ENCODE measurements at regions not wholly inside any gene's neighbourhood (a gene's known extent, or its start where the extent isn't known, plus 50 kb on each side); places are given as distances from the start of the nearest gene placed in this dataset.
"Not testable (repeated sequence)": the region's sequence is repeated elsewhere in the genome, so short reads cannot be mapped to it uniquely, and the experiment has no call there.

DNA sequence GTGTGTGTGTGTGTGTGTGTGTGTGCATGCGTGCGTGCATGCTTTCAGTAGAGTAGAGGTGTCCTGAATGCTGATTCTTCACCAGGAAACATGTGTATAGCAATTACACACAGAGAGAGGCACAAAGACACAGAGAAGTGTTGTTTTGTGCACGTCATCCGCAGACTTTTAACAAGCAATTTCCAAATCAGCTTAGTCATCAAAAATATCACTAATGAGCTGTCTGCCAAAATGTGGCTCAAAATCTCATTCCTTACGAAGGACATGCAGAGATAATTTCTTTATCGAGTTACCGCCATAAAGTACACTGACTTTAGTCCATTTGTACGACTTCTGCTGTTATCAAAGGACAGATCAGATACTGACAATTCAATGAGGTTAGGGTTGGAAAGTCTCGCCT is 274.9 kb upstream of the RARB start:
- no peak for DNase-seq

DNA sequence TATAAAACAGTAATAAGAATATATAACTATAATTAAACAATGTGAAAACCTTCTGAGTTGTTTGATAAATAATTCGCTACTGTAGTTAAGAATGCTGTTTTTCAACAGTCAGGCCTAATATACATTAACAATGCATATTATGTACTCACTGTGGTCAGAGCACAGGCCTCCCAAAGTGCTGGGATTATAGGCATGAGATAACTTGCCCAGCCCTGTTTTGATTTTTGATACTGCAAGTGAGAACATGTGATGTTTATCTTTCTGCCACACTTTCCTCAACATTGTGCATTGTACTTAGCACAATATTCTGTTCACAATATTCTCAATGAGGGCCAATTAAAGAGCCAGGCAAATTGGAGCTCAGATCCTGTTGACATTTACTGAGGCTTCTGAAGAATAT is 274.5 kb upstream of the RARB start:
- DNase-seq, result no peak

DNA sequence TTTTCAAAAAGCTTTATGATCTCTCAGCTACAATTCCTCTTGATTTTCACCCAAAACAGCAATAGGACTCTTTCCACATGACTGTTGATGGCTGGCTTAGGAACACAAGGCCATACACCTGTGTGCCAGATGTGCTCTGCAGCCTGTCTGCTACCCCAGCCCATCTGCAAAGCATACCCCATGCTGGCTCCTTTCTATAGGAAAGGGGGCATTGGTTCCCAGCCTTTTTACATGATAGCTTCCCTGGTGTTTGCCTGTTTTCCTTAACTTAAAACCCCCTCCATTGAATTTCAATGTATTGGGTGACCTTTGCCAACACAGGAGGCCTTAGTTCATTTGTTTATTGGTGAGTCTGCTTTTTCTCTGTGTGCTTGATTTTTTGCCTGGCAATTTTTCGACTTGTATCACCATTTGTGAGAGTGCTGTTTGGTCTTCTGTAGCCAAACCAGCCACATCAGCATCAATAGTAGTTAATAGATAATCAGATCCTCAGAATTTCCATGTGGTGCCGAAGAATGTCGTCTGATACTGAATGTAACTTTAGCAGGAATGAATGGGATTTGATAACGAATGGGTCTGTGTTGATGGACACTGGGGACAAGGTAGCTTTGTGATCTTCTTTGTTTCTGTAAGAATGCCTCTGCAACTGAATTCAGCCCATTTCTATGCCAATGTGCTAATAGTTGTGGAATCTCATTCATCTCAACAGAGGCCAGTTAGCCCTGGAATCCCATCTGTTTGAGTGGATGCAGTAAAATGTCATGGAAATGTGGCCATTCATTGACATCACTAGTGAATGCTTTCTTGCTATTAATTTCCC is 272.2 kb upstream of the RARB start:
- no peak for DNase-seq

DNA sequence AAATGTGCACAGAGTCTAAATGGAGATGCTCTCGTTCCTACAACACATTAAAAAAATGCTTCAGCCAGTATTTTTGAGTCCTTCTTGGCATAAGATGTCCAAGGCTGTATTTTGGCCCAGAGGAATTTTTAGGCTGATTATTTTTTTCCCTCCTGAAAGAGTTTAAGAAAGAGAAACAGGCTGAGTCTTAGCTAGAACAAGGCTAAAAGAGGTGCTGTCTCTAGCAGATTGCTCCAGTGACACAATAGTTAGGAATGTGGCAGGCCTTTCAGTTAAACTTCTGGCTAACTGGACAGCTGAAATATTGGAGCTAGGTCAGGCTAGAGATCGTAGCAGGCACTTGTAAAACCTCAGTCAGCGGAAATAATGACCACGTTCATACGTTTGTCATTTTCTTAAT is 271.4 kb upstream of the RARB start:
- no peak for DNase-seq

DNA sequence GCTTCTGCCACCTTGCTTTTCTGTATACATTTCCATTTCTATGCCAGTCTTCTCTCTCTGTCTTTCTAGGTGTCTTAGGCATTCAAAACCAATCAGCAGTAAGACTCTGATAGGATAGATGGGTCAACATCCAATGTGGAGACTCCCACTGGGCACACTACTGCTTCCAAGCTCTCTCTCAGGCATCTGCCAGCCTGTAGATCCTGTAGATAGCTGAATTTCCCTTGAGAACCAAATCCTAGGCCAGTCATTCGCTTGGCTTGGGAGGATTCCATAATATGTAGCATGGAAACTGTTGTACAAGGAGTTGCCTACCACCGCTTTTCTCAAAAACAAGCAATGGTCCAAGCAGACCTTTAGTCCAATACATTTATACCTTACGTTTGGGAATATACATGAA is 262.8 kb upstream of the RARB start:
- DNase-seq, result no peak

DNA sequence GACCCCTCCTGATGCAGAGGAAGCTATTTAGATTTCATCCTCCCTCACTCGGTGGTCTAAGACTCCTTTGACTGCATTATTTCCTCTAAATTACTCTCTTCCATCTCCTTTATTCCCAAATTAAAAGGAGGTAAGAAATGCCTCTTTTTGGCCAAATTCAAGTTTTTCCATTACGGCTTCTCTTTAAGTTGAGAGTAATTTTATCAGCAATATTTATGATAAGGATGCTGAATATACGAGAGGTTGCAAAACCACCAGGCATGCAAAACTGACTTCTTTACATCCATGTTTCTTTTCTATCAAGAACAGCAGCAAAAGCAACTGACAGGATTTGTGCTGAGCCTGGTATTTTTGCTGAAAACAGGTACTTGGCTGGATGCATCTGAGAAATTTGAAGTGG is 262.0 kb upstream of the RARB start:
- no peak for DNase-seq

DNA sequence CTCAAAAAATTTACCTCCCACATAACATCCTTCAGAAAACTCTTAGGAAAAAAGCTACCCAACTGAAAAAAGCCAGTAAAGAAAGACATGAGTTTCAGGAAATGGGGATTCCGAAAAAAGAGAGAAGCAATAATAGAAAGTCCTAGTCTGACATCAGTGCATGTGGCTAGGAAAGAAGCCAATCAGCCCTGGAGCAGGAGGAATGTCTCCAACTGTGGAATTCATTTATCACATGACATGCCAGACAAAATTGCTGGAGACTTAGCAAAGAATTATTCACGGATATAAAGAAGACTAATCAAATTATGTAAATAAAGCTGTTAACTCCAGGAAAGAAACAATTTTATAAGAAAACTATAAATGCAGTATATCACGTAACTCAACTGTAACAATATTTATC is 258.9 kb upstream of the RARB start:
- DNase-seq, result no peak

DNA sequence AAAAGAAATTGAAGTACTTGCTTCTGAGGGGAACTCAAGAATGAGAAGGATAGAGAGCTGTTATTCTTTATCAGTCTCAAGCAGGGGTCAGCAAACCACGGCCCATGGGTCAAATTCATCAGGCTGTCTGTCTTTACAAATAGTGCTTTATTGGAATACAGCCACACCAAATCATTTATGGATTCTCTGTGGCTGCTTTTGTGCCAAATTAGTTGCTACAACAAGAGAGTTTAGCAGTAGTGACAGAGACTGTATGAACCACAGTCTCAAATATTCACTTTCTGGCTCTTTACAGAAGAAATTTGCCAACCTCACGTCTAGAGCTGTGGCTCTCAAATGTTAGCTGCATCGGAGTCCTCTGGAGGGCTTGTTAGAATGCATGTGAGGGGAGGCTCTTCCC is 258.0 kb upstream of the RARB start:
- DNase-seq, result no peak

DNA sequence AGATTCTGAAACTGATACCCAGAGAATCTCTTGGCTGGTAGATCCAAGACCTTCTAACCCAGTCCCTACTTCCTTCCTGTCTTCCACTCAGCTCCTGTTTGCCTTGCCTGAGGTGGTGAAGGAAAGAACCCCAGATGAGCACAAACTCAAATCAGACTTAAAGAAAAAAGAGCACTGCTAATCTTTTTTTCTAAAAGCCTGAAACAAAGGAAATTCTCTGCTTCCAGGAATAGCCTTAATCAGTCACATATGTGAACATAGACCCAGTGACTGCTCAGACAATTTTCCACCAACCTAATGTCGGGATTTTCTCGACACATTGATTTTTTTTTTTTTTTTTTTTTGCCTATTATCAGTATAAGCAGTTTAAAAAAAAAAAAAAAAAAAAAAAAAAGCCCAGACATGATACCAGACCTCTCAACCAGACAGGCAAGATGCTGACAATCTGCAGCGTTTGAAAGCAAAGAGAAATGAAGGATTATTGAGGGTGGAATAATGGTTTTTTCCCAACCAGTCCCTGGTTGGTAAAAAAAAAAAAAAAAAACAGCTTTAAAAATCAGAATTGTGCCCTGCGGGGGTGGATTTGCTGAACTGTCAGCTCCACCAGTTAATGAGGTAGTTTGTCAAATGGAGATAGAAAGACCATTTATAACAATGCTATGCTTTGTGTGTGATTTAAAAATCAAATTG is 256.8 kb upstream of the RARB start:
- no peak for DNase-seq

DNA sequence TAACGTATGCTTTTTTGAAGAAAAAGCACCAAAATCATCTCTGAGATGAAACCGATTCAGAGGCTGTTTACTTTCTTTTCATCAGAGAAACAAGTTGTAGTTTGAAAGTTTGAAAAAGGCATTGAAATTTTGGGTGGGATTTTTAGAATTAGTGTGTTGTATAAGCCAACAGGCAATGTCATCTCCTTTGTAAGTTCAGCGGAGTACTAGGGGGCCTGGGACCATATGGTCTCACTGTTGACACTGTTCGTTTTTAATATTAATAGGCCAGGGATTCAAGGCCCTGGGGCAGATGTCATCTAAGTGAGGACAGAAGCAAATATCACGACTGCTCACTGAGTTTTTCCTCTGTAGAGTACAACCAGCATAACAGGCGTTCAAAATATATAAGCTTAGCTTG is 256.2 kb upstream of the RARB start:
- DNase-seq, result no peak

DNA sequence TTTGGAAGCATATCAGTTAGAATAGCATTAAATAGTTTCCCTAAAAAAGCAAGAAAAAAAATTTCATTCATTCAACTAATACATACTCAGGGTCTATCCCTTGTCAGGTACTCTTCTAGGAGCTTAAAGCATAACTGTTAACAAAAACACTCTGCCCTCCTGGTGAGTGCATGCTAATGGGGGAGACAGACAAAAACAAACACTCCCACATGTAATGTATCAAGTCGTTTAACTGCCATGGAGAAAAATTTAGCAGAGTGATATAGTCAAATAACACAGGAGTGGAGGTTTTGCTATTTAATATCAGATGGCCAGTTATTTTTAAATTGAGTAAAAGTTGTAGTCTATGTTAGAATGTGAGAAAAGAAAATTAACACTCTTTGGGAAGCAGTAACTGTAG is 254.5 kb upstream of the RARB start:
- DNase-seq, result no peak

DNA sequence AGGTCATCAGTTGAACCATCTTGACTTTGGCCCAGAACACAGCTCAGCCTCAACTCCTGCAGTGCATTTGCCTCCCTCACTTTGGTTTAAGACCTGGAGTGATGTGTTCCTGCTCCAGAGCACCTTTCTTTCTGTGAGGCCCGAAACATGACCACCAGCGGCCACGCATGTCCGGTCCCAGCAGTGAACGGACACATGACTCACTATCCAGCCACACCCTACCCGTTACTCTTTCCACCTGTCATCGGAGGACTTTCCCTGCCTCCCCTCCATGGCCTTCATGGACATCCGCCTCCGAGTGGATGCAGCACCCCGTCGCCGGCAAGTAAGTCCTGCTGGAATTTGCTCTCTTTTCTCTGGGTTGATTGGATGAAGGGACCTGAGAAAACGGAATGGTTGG is 253.8 kb upstream of the RARB start:
- DNase-seq, result no peak

DNA sequence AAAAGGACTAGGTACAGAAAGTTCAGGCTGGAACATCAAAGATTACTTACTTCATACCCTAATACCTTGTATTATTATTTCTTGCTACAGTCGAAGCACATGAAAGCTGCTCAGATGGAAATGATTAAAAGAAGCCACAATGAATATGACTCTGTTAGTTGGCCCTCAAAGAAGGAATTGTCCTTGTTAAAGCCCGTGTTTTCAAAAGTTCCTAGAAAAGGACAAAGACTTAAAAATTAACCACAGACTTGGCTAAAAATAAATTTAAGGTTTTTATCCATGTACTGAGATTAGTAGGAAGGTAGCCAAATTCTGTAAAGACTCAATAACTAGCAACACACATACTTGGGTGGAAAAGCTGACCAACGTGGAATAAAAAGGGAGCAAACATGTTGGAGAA is 251.0 kb upstream of the RARB start:
- DNase-seq, result no peak

DNA sequence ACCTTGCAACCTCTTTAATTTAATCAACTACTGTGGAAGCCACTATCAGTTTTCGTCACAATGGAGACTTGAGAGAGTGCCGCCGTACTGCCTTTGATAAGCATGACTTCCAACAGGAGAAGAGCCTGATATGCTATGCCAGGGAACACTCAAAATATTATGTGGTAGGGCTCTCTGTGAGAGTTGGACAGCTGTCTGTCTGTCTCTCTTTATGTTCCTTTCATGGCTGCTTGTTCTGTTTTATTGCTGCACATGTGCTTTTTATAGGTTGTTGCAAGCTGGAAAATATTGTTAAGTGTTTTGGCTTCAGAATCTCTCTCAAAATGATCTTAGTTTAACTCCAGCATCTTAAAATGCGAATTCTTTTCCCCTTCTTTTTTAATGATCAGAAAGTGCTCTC is 249.4 kb upstream of the RARB start:
- DNase-seq, result peak; percentile 53

DNA sequence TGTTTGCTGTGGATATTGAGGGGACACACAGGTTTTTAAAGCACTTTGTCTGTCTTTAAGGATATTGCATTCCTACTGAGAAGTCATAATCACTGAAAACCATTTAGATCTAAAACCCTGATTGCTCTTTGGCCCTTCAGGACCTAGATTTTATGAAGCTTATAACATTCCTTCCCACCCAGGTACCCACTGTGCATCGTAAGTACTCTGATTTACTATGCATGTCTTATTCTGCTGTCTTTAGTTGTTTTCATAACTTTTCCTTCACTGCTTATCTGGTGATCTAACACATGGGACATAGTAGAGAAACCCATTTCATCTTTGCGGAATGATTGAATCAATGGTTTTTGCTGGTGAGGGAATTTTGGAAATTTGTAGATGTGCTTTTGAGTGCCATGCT is 247.0 kb upstream of the RARB start:
- DNase-seq, result no peak

DNA sequence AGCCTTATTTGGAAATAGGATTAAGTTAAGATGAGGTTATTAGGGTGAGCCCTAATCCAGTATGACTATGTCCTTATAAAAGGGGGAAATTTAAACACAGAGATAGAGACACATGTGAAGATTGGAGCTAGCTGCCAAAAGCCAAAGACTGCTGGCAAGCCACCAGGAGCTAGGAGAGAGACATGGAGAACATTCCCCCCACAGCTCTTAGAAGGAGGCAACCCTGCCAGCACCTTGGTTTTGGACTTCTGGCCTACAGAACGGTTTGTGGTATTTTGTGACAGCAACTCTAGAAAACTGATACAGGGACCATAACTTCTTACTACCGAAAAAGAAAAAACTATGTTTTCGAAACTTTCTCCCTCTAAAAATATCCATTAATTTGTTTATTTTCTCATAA is 245.3 kb upstream of the RARB start:
- no peak for DNase-seq

DNA sequence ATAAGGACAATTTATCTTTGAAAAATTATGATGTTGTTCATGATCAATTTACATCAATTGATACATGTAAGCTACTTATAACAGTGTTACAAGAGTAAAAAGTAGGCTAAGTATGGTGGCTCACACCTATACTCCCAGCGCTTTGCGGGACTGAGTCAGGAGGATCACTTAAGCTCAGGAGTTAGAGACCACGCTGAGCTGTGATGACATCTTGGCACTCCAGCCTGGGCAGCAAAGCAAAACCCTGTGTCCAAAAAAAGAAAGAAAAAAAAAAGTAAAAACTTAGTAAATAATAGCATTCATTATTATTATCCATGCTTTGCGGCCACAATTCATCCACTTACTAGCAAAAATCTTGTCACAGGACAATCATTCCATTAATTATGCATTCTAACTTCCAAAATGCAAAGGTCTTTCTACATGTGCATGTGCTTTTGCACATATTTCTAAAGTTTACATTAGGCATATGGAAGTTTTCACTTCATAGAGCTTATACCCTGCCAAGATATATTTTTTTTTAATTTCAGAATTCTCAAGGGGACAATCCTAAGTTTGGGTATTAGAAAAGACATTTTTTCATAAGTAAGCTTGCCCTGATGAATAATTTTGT is 243.3 kb upstream of the RARB start:
- no peak for DNase-seq

DNA sequence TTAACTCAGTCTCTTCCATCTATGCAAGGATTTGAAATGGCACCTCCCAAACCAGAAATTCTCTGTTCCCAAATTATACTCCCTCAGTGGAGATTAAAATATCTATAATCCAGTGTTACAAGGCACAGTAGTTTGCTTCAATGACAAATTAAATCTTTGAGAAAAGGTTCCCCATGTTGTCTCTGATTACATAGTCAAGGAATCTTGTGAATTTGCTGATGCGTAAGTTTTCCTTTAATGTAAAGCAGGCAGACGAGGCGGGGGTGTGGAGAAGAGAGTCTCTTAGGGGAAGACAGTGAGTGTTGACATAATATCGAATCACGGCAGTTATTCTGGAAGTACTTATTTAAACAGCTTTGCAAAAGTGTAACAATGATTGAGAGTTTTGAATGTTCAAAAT is 236.4 kb upstream of the RARB start:
- DNase-seq, result no peak

DNA sequence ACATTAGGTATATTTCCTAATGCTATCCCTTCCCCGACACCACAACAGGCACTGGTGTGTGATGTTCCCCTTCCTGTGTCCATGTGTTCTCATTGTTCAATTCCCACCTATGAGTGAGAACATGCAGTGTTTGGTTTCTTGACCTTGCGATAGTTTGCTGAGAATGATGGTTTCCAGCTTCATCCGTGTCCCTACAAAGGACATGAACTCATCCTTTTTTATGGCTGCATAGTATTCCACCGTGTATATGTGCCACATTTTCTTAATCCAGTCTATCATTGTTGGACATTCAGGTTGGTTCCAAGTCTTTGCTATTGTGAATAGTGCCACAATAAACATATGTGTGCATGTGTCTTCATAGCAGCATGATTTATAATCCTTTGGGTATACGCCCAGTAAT is 228.5 kb upstream of the RARB start:
- DNase-seq, result not testable (repeated sequence)

DNA sequence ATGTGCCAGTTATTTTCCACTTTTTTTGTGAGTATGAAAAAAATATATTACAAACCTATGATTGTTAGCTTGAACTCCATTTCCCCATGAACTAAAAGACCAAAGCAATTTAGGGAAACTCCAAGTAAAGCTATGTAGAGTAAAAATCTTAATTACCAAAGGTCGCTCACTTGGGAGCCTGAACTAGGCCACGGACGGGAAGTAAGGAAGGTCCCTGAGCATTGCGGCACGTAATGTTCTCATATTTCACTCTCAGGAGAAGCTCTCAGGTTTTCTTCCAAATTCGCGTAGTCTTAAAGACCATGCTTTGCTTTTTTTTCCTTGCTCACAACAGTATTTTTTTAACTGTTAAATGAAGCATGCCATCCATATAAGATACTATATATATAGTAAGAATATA is 215.3 kb upstream of the RARB start:
- no peak for DNase-seq

DNA sequence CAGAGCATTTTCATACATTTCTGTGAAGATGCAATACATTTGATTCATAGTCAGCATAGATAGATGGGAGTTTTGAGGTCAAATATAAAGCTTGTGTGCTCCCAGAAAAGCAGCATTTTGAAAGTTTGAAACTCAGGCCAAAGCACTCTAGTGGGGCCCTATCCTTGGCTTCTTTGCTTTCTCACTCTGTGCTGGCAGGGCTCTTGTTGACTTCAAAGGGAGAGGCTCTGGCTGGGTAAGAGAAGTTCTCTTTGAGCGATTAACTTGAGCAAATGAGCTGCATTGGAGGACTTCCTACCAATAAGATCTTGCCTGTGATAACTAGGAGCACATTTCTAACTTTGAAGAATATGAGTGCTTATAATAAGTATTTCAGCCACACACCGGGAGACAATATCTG is 214.0 kb upstream of the RARB start:
- DNase-seq, result no peak

DNA sequence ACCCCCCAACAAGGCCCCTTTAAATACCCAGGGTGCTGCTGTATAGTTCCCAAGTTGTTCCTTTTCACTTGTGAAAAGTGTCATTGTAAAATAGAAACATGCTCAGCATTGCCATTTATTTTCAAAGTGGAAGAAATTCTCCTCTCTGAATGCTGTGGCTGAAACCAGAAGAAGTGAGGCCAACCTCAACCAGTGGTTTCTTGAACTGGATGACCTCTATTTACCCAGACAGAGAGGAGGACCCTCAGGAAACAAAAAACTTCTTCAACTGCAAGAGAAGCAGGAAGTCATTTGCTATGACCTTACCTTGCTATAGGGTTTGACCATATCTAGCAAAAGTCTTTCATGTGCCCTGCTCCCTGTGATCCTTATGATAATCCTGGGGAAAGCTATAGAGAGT is 209.7 kb upstream of the RARB start:
- no peak for DNase-seq

DNA sequence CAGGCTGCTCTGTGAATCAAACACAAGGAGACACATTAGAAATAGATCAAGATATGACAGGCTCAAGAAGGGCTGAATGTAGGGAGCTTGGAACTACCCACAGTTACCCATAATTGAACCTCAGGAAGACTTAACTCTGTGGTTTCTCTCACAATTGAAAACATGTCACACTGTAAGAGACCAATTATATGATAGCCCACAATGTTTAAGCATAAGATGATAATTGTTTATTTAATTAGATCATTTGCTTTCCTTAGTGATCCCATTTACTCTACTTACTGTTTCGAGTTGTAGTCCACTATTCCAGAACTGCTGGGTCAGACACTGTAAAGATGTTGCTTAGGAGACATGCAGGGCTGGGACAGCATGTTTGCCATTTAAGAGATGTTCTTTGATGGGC is 201.3 kb upstream of the RARB start:
- DNase-seq, result no peak

DNA sequence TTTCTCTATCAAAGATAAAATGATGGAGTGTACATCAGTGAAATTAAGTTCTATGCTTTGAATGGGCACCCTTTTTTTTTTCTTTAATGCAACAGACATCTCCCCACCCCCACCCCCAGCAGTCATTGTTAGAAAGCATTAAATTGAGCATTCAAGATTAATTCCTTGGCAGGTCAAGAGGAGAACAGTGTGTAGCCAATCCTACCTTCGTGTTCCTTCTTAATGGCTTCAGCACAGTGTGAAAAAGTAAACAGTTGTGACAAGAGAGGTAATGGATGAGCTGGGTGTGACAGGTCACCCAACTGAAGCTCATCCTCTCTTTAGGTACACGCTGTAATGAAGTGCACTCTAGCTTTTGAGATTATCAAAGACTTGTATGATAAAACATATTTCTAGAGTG is 198.5 kb upstream of the RARB start:
- no peak for DNase-seq

All from muscle of arm (tissue), 1 donor.